CD14-positive monocyte (primary cell): ENCODE measurements at regions not wholly inside any gene's neighbourhood (a gene's known extent, or its start where the extent isn't known, plus 50 kb on each side); places are given as distances from the start of the nearest gene placed in this dataset.
A peak's percentile ranks its signal among the peaks of the same experiment; 100 is the strongest.

ENCODE experiments used
- DNase-seq, 3 donors: peaks; one replicate each; pipeline ENCODE4 v3.0.0-alpha.2; 2011 to 2022
- H2AFZ ChIP-seq: 2 replicates; pipeline ENCODE4 v1.6.0; 2012; ENCODE audit warnings: mild to moderate bottlenecking, low read depth, low read length, inconsistent platforms; ENCODE audit not compliant: insufficient read depth, poor library complexity, severe bottlenecking
- H3K27ac ChIP-seq, 2 donors: 1 replicate in 1 of 2; 2 replicates in 1 of 2; pipeline ENCODE4 v1.5.1; 2012 to 2013; ENCODE audit warnings: low read length in 2 of 2, control low read depth in 1 of 2, inconsistent platforms in 1 of 2, low read depth in 1 of 2, mild to moderate bottlenecking in 1 of 2
- H3K27me3 ChIP-seq, 2 donors: one replicate each; pipeline versions ENCODE4 v1.6.0 to v1.6.1; 2011 to 2013; ENCODE audit warnings: low read length in 2 of 2; ENCODE audit not compliant: control insufficient read depth in 2 of 2, insufficient read depth in 2 of 2
- H3K36me3 ChIP-seq, 2 donors: replicated peaks in 1 of 2; 1 replicate in 1 of 2; 2 replicates in 1 of 2; pipeline versions ENCODE4 v1.5.1 to v1.6.1; 2012 to 2013; ENCODE audit warnings: low read length in 2 of 2, control low read depth in 1 of 2, inconsistent platforms in 1 of 2, mild to moderate bottlenecking in 1 of 2; ENCODE audit not compliant: insufficient read depth in 2 of 2, control insufficient read depth in 1 of 2
- H3K4me1 ChIP-seq, 2 donors: 1 replicate in 1 of 2; 2 replicates in 1 of 2; pipeline versions ENCODE4 v1.5.1 to v1.6.1; 2012 to 2013; ENCODE audit warnings: low read length in 2 of 2, control low read depth in 1 of 2, inconsistent platforms in 1 of 2, mild to moderate bottlenecking in 1 of 2, moderate library complexity in 1 of 2; ENCODE audit not compliant: insufficient read depth in 2 of 2, control insufficient read depth in 1 of 2
- H3K4me2 ChIP-seq: replicated peaks from 2 replicates; pipeline ENCODE3; 2012; ENCODE audit warnings: low read length, moderate library complexity, mild to moderate bottlenecking; ENCODE audit not compliant: poor library complexity, severe bottlenecking; ENCODE audit errors: extremely low read depth
- H3K4me3 ChIP-seq, 3 experiments: fragments of 200-600 bp in 1 of 3; sonication (generic) in 1 of 3; replicated peaks in 1 of 3; 1 replicate in 2 of 3; 2 replicates in 1 of 3; pipeline ENCODE4 v1.5.1; 2011 to 2013; ENCODE audit warnings: low read length in 3 of 3, mild to moderate bottlenecking in 3 of 3, control low read depth in 2 of 3, low read depth in 2 of 3, inconsistent platforms in 1 of 3, moderate library complexity in 1 of 3
- H3K79me2 ChIP-seq: 2 replicates; pipeline ENCODE4 v1.6.0; 2012; ENCODE audit warnings: mild to moderate bottlenecking, control low read depth, inconsistent platforms, low read length, moderate library complexity; ENCODE audit not compliant: insufficient read depth
- H3K9ac ChIP-seq: 2 replicates; pipeline ENCODE4 v1.6.0; 2017; ENCODE audit warnings: low read length, mild to moderate bottlenecking; ENCODE audit not compliant: insufficient read depth, poor library complexity, severe bottlenecking
- H3K9me3 ChIP-seq, 2 donors: replicated peaks in 1 of 2; 1 replicate in 1 of 2; 2 replicates in 1 of 2; pipeline versions ENCODE4 v1.5.1 to v1.6.1; 2012 to 2013; ENCODE audit warnings: low read length in 2 of 2, control low read depth in 1 of 2; ENCODE audit not compliant: control insufficient read depth in 1 of 2, insufficient read depth in 1 of 2
- H4K20me1 ChIP-seq: 2 replicates; pipeline ENCODE4 v1.6.0; 2012; ENCODE audit warnings: mild to moderate bottlenecking, low read length, control low read depth, moderate library complexity; ENCODE audit not compliant: insufficient read depth
- H3K27ac Mint-ChIP-seq, 7 donors: one replicate each; pipeline ENCODE4 v1.8.0; 2020; ENCODE audit warnings: mild to moderate bottlenecking in 7 of 7, mixed read lengths in 7 of 7, moderate library complexity in 6 of 7, inconsistent platforms in 2 of 7
- H3K27me3 Mint-ChIP-seq, 3 donors: one replicate each; pipeline ENCODE4 v1.8.0; 2021 to 2022; ENCODE audit warnings: low read depth in 3 of 3, mild to moderate bottlenecking in 3 of 3, mixed read lengths in 3 of 3, moderate library complexity in 3 of 3, inconsistent platforms in 1 of 3
- H3K36me3 Mint-ChIP-seq, 2 donors: one replicate each; pipeline ENCODE4 v1.8.0; 2020; ENCODE audit warnings: mixed read lengths in 2 of 2, inconsistent platforms in 1 of 2, mild to moderate bottlenecking in 1 of 2
- H3K4me1 Mint-ChIP-seq: one replicate; pipeline ENCODE4 v1.8.0; 2020; ENCODE audit warnings: mild to moderate bottlenecking, mixed read lengths
- H3K4me3 Mint-ChIP-seq, 2 donors: one replicate each; pipeline ENCODE4 v1.8.0; 2020; ENCODE audit warnings: mild to moderate bottlenecking in 2 of 2, mixed read lengths in 2 of 2, moderate library complexity in 1 of 2
- H3K9me3 Mint-ChIP-seq, 7 donors: one replicate each; pipeline ENCODE4 v1.8.0; 2020 to 2022; ENCODE audit warnings: mixed read lengths in 7 of 7, mild to moderate bottlenecking in 6 of 7, moderate library complexity in 6 of 7, inconsistent platforms in 2 of 7
- WGBS: methylation state at CpG from one replicate; pipeline ENCODE4 v1.1.5; 2013; ENCODE audit warnings: missing lambda C conversion rate; ENCODE audit not compliant: insufficient coverage; 5-methylcytosine and 5-hydroxymethylcytosine counted together
- intact Hi-C, 2 donors: fragments of 100-400 bp; cut with micrococcal nuclease; formaldehyde crosslinking; loops; one replicate each; pipeline versions ENCODE4 v1.15.0 to v1.15.1; 2023
- TF ChIP-seq, protein P1 (sequence below): fragments of 200-600 bp; IDR thresholded peaks from one replicate; pipeline ENCODE4 v1.8.0; 2022; ENCODE audit warnings: antibody characterized with exemption, mild to moderate bottlenecking

DNA sequence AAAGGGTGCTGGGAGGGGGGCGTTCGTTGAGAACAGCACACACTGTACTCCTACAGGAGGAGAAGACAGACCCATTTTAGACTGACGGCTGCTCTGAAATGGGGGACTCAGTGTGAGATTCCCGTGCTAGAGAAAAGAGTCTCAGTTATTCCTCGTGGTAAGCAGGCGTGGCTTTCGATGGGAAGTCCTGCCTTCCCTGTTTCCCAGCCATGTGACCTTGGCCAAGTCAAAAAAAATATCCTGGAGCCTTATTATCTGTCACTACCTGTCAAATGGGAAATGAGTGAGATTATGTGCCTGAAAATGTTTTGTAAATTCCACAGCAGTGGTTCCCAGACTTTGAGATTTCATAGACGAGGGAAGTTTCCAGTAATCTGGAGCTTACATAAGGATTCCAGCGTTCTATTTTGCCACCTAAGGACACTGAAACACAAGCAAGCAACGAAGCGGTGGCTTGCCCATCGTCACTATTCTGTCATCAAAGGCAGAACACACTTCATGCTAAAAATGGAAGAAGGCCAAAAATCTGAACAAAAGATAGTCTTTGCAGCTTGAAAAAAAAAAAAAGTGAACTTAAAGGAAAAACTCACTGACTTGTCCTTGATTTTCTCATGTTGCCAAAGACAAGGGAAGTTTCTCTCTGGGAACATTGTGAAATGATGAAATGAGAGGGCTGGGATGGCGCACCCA lies 253.4 kb upstream of the RPL38 start:
- peaks cover 0 to 18% of the 10 kb centered on the region in 2 donors for H3K27me3 ChIP-seq
- TF ChIP-seq, protein P1, sequence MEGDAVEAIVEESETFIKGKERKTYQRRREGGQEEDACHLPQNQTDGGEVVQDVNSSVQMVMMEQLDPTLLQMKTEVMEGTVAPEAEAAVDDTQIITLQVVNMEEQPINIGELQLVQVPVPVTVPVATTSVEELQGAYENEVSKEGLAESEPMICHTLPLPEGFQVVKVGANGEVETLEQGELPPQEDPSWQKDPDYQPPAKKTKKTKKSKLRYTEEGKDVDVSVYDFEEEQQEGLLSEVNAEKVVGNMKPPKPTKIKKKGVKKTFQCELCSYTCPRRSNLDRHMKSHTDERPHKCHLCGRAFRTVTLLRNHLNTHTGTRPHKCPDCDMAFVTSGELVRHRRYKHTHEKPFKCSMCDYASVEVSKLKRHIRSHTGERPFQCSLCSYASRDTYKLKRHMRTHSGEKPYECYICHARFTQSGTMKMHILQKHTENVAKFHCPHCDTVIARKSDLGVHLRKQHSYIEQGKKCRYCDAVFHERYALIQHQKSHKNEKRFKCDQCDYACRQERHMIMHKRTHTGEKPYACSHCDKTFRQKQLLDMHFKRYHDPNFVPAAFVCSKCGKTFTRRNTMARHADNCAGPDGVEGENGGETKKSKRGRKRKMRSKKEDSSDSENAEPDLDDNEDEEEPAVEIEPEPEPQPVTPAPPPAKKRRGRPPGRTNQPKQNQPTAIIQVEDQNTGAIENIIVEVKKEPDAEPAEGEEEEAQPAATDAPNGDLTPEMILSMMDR = no peak
- peaks cover 10% of the 10 kb centered on the region for H3K4me1 Mint-ChIP-seq
- H4K20me1 ChIP-seq = no peaks in the 10 kb centered on the region
- no peak overlapping the region for H3K4me3 ChIP-seq
- peaks cover 0 to 4% (median 2%) of the 10 kb centered on the region in 7 donors for H3K9me3 Mint-ChIP-seq
- H3K36me3 ChIP-seq = no peaks in the 10 kb centered on the region
- DNase-seq = no peak
- no peak overlapping the region for H3K4me2 ChIP-seq
- H3K4me3 Mint-ChIP-seq = no peak overlapping the region
- no peak overlapping the region for H3K27ac ChIP-seq
- WGBS = 91% methylated on average over 10 of the region's 13 CpGs
- intact Hi-C loops = loop anchor here in 1 of 2 donors (10.0 kb wide), 1 partner anchor 315 kb away; no protein-coding TSS in a partner anchor
- H3K9ac ChIP-seq = no peak overlapping the region
- no peaks in the 10 kb centered on the region for H3K9me3 ChIP-seq
- peaks cover 15 to 18% of the 10 kb centered on the region in 2 donors for H3K4me1 ChIP-seq
- peaks cover 0 to 2% of the 10 kb centered on the region in 2 donors for H3K36me3 Mint-ChIP-seq
- H3K27me3 Mint-ChIP-seq = peaks cover 13 to 31% (median 25%) of the 10 kb centered on the region in 3 donors
- H3K27ac Mint-ChIP-seq = peak overlapping the region in 1 of 7 donors; percentile 3
- H3K79me2 ChIP-seq = no peaks in the 10 kb centered on the region
- no peak overlapping the region for H2AFZ ChIP-seq

GRCh38 chr17:73950593-73950914 lies 252.9 kb upstream of the RPL38 start:
- Mint-ChIP-seq H3K36me3 (peaks cover 0 to 2% of the 10 kb centered on the region in 2 donors), H3K27ac (peak overlapping the region in 1 of 7 donors; percentile 3), H3K27me3 (peaks cover 13 to 31% (median 27%) of the 10 kb centered on the region in 3 donors), H3K4me3 (no peak overlapping the region), H3K9me3 (peaks cover 0 to 4% (median 2%) of the 10 kb centered on the region in 7 donors), H3K4me1 (peaks cover 10% of the 10 kb centered on the region)
- H3K4me3 ChIP-seq = no peak overlapping the region
- H4K20me1 ChIP-seq = no peaks in the 10 kb centered on the region
- DNase-seq = no peak
- no peak overlapping the region for H2AFZ ChIP-seq
- H3K4me1 ChIP-seq = peaks cover 15 to 18% of the 10 kb centered on the region in 2 donors
- H3K36me3 ChIP-seq = no peaks in the 10 kb centered on the region
- H3K4me2 ChIP-seq = no peak overlapping the region
- H3K27ac ChIP-seq = no peak overlapping the region
- H3K27me3 ChIP-seq = peaks cover 0 to 18% of the 10 kb centered on the region in 2 donors
- 49% methylated on average over 3 of the region's 8 CpGs for WGBS
- TF ChIP-seq, protein P1 = no peak
- H3K9ac ChIP-seq = no peak overlapping the region
- intact Hi-C loops = loop anchor here in 1 of 2 donors (10.0 kb wide), 1 partner anchor 316 kb away; no protein-coding TSS in a partner anchor
- H3K9me3 ChIP-seq = no peaks in the 10 kb centered on the region
- no peaks in the 10 kb centered on the region for H3K79me2 ChIP-seq
